ENCODE measurements at regions not wholly inside any gene's neighbourhood (a gene's known extent, or its start where the extent isn't known, plus 50 kb on each side); places are given as distances from the start of the nearest gene placed in this dataset.
"Not testable (repeated sequence)": the region's sequence is repeated elsewhere in the genome, so short reads cannot be mapped to it uniquely, and the experiment has no call there.

DNA sequence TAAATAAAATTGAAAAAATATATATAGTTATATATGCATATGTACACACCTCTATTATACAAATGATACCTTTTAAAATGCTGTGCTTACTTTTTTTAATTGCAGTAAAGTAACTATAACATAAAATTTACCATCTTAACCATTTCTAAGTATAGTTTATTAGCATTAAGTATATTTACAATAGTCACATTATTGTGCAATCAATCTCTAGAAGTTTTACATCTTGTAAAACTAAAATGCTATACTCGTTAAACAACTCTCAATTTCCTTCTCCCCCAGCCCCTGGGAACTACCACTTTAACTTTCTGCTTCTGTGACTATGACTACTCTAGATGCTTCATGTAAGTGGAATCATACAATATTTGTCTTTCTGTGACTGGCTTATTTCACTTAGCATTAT is 146.7 kb upstream of the DST start:
- no peaks in the 10 kb centered on the region for H3K4me1 ChIP-seq (ENCODE audit: control insufficient read depth in 1 of 2, insufficient read depth in 1 of 2, low read depth in 1 of 2, low read length in 1 of 2)
- no peaks in the 10 kb centered on the region for H3K9me3 ChIP-seq
- no peak overlapping the region for H3K27ac ChIP-seq
- H3K27me3 ChIP-seq: no peaks in the 10 kb centered on the region
- TF ChIP-seq, protein P1, sequence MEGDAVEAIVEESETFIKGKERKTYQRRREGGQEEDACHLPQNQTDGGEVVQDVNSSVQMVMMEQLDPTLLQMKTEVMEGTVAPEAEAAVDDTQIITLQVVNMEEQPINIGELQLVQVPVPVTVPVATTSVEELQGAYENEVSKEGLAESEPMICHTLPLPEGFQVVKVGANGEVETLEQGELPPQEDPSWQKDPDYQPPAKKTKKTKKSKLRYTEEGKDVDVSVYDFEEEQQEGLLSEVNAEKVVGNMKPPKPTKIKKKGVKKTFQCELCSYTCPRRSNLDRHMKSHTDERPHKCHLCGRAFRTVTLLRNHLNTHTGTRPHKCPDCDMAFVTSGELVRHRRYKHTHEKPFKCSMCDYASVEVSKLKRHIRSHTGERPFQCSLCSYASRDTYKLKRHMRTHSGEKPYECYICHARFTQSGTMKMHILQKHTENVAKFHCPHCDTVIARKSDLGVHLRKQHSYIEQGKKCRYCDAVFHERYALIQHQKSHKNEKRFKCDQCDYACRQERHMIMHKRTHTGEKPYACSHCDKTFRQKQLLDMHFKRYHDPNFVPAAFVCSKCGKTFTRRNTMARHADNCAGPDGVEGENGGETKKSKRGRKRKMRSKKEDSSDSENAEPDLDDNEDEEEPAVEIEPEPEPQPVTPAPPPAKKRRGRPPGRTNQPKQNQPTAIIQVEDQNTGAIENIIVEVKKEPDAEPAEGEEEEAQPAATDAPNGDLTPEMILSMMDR (IDR thresholded peaks at IDR 0.05): no peak
- H3K4me3 ChIP-seq (ENCODE audit: low read depth in 1 of 2, low read length in 1 of 2): no peak overlapping the region
- H3K36me3 ChIP-seq: no peaks in the 10 kb centered on the region

DNA sequence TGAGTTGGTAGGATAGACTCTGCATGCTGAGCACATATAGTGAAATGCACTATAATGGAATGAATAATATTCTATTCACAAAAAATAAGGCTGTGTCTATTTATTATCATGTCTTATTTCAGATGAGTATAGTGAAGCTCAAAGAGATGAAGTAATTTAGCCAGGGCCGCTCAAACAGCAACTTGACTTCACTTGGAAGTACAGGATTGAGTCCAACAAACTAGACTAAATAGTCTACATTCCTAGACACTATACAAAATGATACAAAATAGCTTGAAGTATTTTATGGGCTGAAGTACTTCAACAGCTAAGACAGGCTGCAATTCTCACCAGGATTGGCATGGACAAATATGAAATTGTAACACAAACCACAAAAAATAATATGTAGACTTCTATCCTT is 144.5 kb upstream of the DST start:
- Histone ChIP-seq H3K4me3 (ENCODE audit: low read depth in 1 of 2, low read length in 1 of 2) (no peak overlapping the region), H3K36me3 (no peaks in the 10 kb centered on the region), H3K27me3 (no peaks in the 10 kb centered on the region), H3K4me1 (ENCODE audit: control insufficient read depth in 1 of 2, insufficient read depth in 1 of 2, low read depth in 1 of 2, low read length in 1 of 2) (no peaks in the 10 kb centered on the region), H3K27ac (no peak overlapping the region), H3K9me3 (no peaks in the 10 kb centered on the region)
- TF ChIP-seq, protein P1 (IDR thresholded peaks at IDR 0.05): no peak

- Histone ChIP-seq H3K27ac (no peak overlapping the region), H3K9me3 (no peaks in the 10 kb centered on the region), H3K4me3 (ENCODE audit: low read depth in 1 of 2, low read length in 1 of 2) (no peak overlapping the region), H3K4me1 (ENCODE audit: control insufficient read depth in 1 of 2, insufficient read depth in 1 of 2, low read depth in 1 of 2, low read length in 1 of 2) (no peaks in the 10 kb centered on the region), H3K36me3 (no peaks in the 10 kb centered on the region), H3K27me3 (no peaks in the 10 kb centered on the region)
- TF ChIP-seq, protein P1 (IDR thresholded peaks at IDR 0.05): no peak
These were observed 143.6 kb upstream of the DST start for GRCh38 chr6:56786256-56786655.

DNA sequence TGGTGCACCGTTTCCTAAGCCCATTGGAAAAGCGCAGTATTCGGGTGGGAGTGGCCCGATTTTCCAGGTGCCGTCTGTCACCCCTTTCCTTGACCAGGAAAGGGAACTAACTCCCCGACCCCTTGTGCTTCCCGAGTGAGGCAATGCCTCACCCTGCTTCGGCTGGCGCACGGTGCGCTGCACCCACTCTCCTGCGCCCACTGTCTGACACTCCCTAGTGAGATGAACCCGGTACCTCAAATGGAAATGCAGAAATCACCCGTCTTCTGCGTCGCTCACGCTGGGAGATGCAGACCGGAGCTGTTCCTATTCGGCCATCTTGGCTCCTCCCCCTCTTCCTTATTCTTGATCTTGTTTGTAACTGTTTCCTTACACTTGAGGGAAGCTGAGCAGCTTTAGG is 142.8 kb upstream of the DST start:
- not testable (repeated sequence) for H3K4me3 ChIP-seq (ENCODE audit: low read depth in 1 of 2, low read length in 1 of 2); H3K36me3 ChIP-seq; H3K4me1 ChIP-seq (ENCODE audit: control insufficient read depth in 1 of 2, insufficient read depth in 1 of 2, low read depth in 1 of 2, low read length in 1 of 2); H3K9me3 ChIP-seq; H3K27me3 ChIP-seq; H3K27ac ChIP-seq

DNA sequence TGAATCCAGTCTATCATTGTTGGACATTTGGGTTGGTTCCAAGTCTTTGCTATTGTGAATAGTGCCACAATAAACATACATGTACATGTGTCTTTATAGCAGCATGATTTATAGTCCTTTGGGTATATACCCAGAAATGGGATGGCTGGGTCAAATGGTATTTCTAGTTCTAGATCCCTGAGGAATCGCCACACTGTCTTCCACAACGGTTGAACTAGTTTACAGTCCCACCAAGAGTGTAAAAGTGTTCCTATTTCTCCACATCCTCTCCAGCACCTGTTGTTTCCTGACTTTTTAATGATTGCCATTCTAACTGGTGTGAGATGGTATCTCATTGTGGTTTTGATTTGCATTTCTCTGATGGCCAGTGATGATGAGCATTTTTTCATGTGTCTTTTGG is 137.4 kb upstream of the DST start:
- H3K4me3 ChIP-seq (ENCODE audit: low read depth in 1 of 2, low read length in 1 of 2); H3K4me1 ChIP-seq (ENCODE audit: control insufficient read depth in 1 of 2, insufficient read depth in 1 of 2, low read depth in 1 of 2, low read length in 1 of 2); H3K27me3 ChIP-seq; H3K27ac ChIP-seq; H3K9me3 ChIP-seq; H3K36me3 ChIP-seq: not testable (repeated sequence)

DNA sequence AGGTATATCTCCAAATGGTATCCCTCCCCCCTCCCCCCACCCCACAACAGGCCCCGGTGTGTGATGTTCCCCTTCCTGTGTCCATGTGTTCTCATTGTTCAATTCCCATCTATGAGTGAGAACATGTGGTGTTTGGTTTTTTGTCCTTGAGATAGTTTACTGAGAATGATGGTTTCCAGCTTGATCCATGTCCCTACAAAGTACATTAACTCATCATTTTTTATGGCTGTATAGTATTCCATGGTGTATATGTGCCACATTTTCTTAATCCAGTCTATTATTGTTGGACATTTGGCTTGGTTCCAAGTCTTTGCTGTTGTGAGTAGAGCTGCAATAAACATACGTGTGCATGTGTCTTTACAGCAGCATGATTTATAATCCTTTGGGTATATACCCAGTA is 135.8 kb upstream of the DST start:
- not testable (repeated sequence) for H3K27ac ChIP-seq, H3K27me3 ChIP-seq

GRCh38 chr6:56775498-56776166 is 132.9 kb upstream of the DST start:
- no peaks in the 10 kb centered on the region for H3K4me1 ChIP-seq (ENCODE audit: control insufficient read depth in 1 of 2, insufficient read depth in 1 of 2, low read depth in 1 of 2, low read length in 1 of 2)
- H3K36me3 ChIP-seq: no peaks in the 10 kb centered on the region
- TF ChIP-seq, protein P1 (IDR thresholded peaks at IDR 0.05): no peak
- H3K4me3 ChIP-seq (ENCODE audit: low read depth in 1 of 2, low read length in 1 of 2): no peak overlapping the region
- H3K27me3 ChIP-seq: no peaks in the 10 kb centered on the region
- no peak overlapping the region for H3K27ac ChIP-seq
- H3K9me3 ChIP-seq: no peaks in the 10 kb centered on the region

More for the DNA sequence above, 135.8 kb upstream of the DST start:
- H3K4me3 ChIP-seq (ENCODE audit: low read depth in 1 of 2, low read length in 1 of 2); H3K4me1 ChIP-seq (ENCODE audit: control insufficient read depth in 1 of 2, insufficient read depth in 1 of 2, low read depth in 1 of 2, low read length in 1 of 2); H3K36me3 ChIP-seq; H3K9me3 ChIP-seq: not testable (repeated sequence)
